H9 (cell line): ENCODE measurements at regions not wholly inside any gene's neighbourhood (a gene's known extent, or its start where the extent isn't known, plus 50 kb on each side); places are given as distances from the start of the nearest gene placed in this dataset.

Experiments
- DNase-seq: peaks from one replicate; pipeline ENCODE4 v3.0.0-alpha.2; 2017
- H2AFZ ChIP-seq: one replicate; pipeline ENCODE4 v1.6.1; 2013; ENCODE audit warnings: mild to moderate bottlenecking, low read length, control low read depth, moderate library complexity
- H2AK5ac ChIP-seq: 2 replicates; pipeline ENCODE4 v1.6.1; 2013; ENCODE audit warnings: low read length, control low read depth, mixed read lengths; ENCODE audit not compliant: insufficient read length
- H2BK120ac ChIP-seq: one replicate; pipeline ENCODE4 v1.6.1; 2013; ENCODE audit warnings: low read depth, mild to moderate bottlenecking, low read length, control low read depth, inconsistent platforms; ENCODE audit not compliant: poor library complexity, severe bottlenecking
- H2BK12ac ChIP-seq: 2 replicates; pipeline ENCODE4 v1.6.1; 2013; ENCODE audit warnings: low read length, control low read depth, mixed read lengths, low read depth; ENCODE audit not compliant: insufficient read length
- H2BK15ac ChIP-seq: 2 replicates; pipeline ENCODE4 v1.6.1; 2013; ENCODE audit warnings: low read depth, low read length, control low read depth
- H2BK20ac ChIP-seq: one replicate; pipeline ENCODE4 v1.6.1; 2013; ENCODE audit warnings: low read depth, mild to moderate bottlenecking, low read length, control low read depth, inconsistent platforms; ENCODE audit not compliant: poor library complexity, severe bottlenecking
- H2BK5ac ChIP-seq: 2 replicates; pipeline ENCODE4 v1.6.1; 2013; ENCODE audit warnings: low read length, control low read depth, mixed read lengths; ENCODE audit not compliant: insufficient read length
- H3K14ac ChIP-seq: 2 replicates; pipeline ENCODE4 v1.6.1; 2013; ENCODE audit warnings: low read length, control low read depth; ENCODE audit not compliant: insufficient read depth
- H3K18ac ChIP-seq: 2 replicates; pipeline ENCODE4 v1.6.1; 2013; ENCODE audit warnings: low read depth, mild to moderate bottlenecking, mixed read lengths, low read length, control low read depth; ENCODE audit not compliant: insufficient read length
- H3K23ac ChIP-seq: 2 replicates; pipeline ENCODE4 v1.6.1; 2013; ENCODE audit warnings: low read length, control low read depth, mixed read lengths, low read depth; ENCODE audit not compliant: insufficient read length
- H3K23me2 ChIP-seq: 2 replicates; pipeline ENCODE4 v1.6.1; 2013; ENCODE audit warnings: low read depth, mild to moderate bottlenecking, mixed read lengths, low read length, control low read depth; ENCODE audit not compliant: insufficient read length, poor library complexity, severe bottlenecking
- H3K27ac ChIP-seq: 2 replicates; pipeline ENCODE4 v1.5.1; 2013; ENCODE audit warnings: low read length, control low read depth, mixed read lengths, low read depth; ENCODE audit not compliant: insufficient read length
- H3K27me3 ChIP-seq: 2 replicates; pipeline ENCODE4 v1.6.1; 2013; ENCODE audit warnings: low read length, control low read depth, inconsistent platforms; ENCODE audit not compliant: insufficient read depth
- H3K4ac ChIP-seq: 2 replicates; pipeline ENCODE4 v1.6.1; 2013; ENCODE audit warnings: low read depth, mild to moderate bottlenecking, control low read depth, inconsistent platforms, low read length, moderate library complexity
- H3K4me1 ChIP-seq: 2 replicates; pipeline ENCODE4 v1.6.1; 2013; ENCODE audit warnings: low read length, control low read depth, inconsistent platforms; ENCODE audit not compliant: insufficient read depth
- H3K4me2 ChIP-seq: 2 replicates; pipeline ENCODE4 v1.6.1; 2013; ENCODE audit warnings: low read length, control low read depth, mixed read lengths; ENCODE audit not compliant: insufficient read length, insufficient read depth
- H3K56ac ChIP-seq: 2 replicates; pipeline ENCODE4 v1.6.1; 2013; ENCODE audit warnings: low read depth, mild to moderate bottlenecking, mixed read lengths, low read length, control low read depth; ENCODE audit not compliant: insufficient read length
- H3K79me1 ChIP-seq: 2 replicates; pipeline ENCODE4 v1.6.1; 2013; ENCODE audit warnings: low read depth, mild to moderate bottlenecking, moderate library complexity, low read length, control low read depth, inconsistent platforms; ENCODE audit not compliant: insufficient read depth, poor library complexity, severe bottlenecking
- H3K79me2 ChIP-seq: 2 replicates; pipeline ENCODE4 v1.6.1; 2013; ENCODE audit warnings: low read length, control low read depth, inconsistent platforms; ENCODE audit not compliant: insufficient read depth
- H3K9ac ChIP-seq: 2 replicates; pipeline ENCODE4 v1.6.1; 2013; ENCODE audit warnings: low read length, control low read depth, mixed read lengths; ENCODE audit not compliant: insufficient read length; ENCODE audit errors: extremely low read depth
- H3K9me3 ChIP-seq: one replicate; pipeline ENCODE4 v1.6.1; 2013; ENCODE audit warnings: low read depth, low read length, inconsistent platforms; ENCODE audit not compliant: control insufficient read depth
- H3T11ph ChIP-seq: one replicate; pipeline ENCODE4 v1.6.1; 2013; ENCODE audit warnings: mild to moderate bottlenecking, low read length, control low read depth, inconsistent platforms
- H4K20me1 ChIP-seq: one replicate; pipeline ENCODE4 v1.6.1; 2013; ENCODE audit not compliant: control insufficient read depth, insufficient read length, insufficient read depth
- H4K5ac ChIP-seq: 2 replicates; pipeline ENCODE4 v1.6.1; 2013; ENCODE audit warnings: low read depth, mild to moderate bottlenecking, mixed read lengths, low read length, control low read depth; ENCODE audit not compliant: insufficient read length
- H4K8ac ChIP-seq: replicated peaks from 2 replicates; pipeline ENCODE4 v1.6.1; 2013; ENCODE audit warnings: low read length, control low read depth, mixed read lengths, low read depth; ENCODE audit not compliant: insufficient read length
- H4K91ac ChIP-seq: 2 replicates; pipeline ENCODE4 v1.6.1; 2013; ENCODE audit warnings: low read depth, mild to moderate bottlenecking, moderate library complexity, mixed read lengths, low read length, control low read depth; ENCODE audit not compliant: insufficient read length
- H3K27ac Mint-ChIP-seq, 3 experiments: 2 replicates in 2 of 3; 3 replicates in 1 of 3; pipeline ENCODE4 v1.8.0; 2020 to 2021; ENCODE audit warnings: mixed read lengths in 3 of 3, mild to moderate bottlenecking in 1 of 3, moderate library complexity in 1 of 3
- H3K27me3 Mint-ChIP-seq: 2 replicates; pipeline ENCODE4 v1.8.0; 2021; ENCODE audit warnings: low read depth, mild to moderate bottlenecking, moderate library complexity, mixed read lengths
- H3K36me3 Mint-ChIP-seq, 3 experiments: 2 replicates in 2 of 3; 3 replicates in 1 of 3; pipeline ENCODE4 v1.8.0; 2020 to 2021; ENCODE audit warnings: low read depth in 3 of 3, mixed read lengths in 3 of 3; ENCODE audit not compliant: insufficient read depth in 1 of 3
- H3K4me1 Mint-ChIP-seq, 2 experiments: 2 replicates each; pipeline ENCODE4 v1.8.0; 2020; ENCODE audit warnings: mixed read lengths in 2 of 2
- H3K4me3 Mint-ChIP-seq, 2 experiments: 2 replicates in 1 of 2; 3 replicates in 1 of 2; pipeline ENCODE4 v1.8.0; 2020 to 2021; ENCODE audit warnings: mild to moderate bottlenecking in 2 of 2, mixed read lengths in 2 of 2, moderate library complexity in 1 of 2
- H3K9me3 Mint-ChIP-seq, 2 experiments: 2 replicates in 1 of 2; 3 replicates in 1 of 2; pipeline ENCODE4 v1.8.0; 2020; ENCODE audit warnings: mild to moderate bottlenecking in 2 of 2, mixed read lengths in 2 of 2, moderate library complexity in 1 of 2
- CTCF ChIP-seq: fragments of 200-600 bp; sonication (generic); conservative IDR thresholded peaks from 3 replicates; pipeline ENCODE4 v1.8.0; 2021; ENCODE audit warnings: antibody characterized with exemption, mild to moderate bottlenecking
- WGBS: extraction: QIAGEN DNeasy Blood & Tissue Kit; methylation state at CpG from one replicate; pipeline ENCODE4 v1.1.7; 2013; ENCODE audit warnings: missing lambda C conversion rate, low lambda C conversion rate, mixed read lengths; ENCODE audit not compliant: insufficient read length; ENCODE audit errors: extremely low coverage; 5-methylcytosine and 5-hydroxymethylcytosine counted together

- H4K91ac ChIP-seq = no peak overlapping the region
- H3T11ph ChIP-seq = no peak overlapping the region
- no peak overlapping the region for H3K4ac ChIP-seq
- no peak overlapping the region for H2AFZ ChIP-seq
- peaks cover 4 to 8% of the 10 kb centered on the region in 2 experiments for H3K4me1 Mint-ChIP-seq
- H3K4me3 Mint-ChIP-seq = no peak overlapping the region
- H3K4me2 ChIP-seq = no peak overlapping the region
- no peaks in the 10 kb centered on the region for H3K9me3 ChIP-seq
- no peaks in the 10 kb centered on the region for H3K4me1 ChIP-seq
- H3K27ac ChIP-seq = no peak overlapping the region
- no peak overlapping the region for H3K9ac ChIP-seq
- no peaks in the 10 kb centered on the region for H3K36me3 Mint-ChIP-seq
- no peaks in the 10 kb centered on the region for H3K79me1 ChIP-seq
- H3K14ac ChIP-seq = no peak overlapping the region
- H2AK5ac ChIP-seq = no peak overlapping the region
- H4K8ac ChIP-seq = no peak overlapping the region
- no CpG with 5 or more reads among the region's 4 CpGs for WGBS
- H3K18ac ChIP-seq = no peak overlapping the region
- H3K27ac Mint-ChIP-seq = no peak overlapping the region
- no peak for DNase-seq
- H2BK15ac ChIP-seq = no peak overlapping the region
- H3K27me3 Mint-ChIP-seq = no peaks in the 10 kb centered on the region
- H2BK12ac ChIP-seq = no peak overlapping the region
- H4K20me1 ChIP-seq = no peaks in the 10 kb centered on the region
- H3K27me3 ChIP-seq = no peaks in the 10 kb centered on the region
- peaks cover 0 to 9% of the 10 kb centered on the region in 2 experiments; a peak in 3 of 5 replicates for H3K9me3 Mint-ChIP-seq
- H2BK20ac ChIP-seq = no peak overlapping the region
- no peak overlapping the region for H2BK5ac ChIP-seq
- H3K23ac ChIP-seq = no peak overlapping the region
- H3K56ac ChIP-seq = no peak overlapping the region
- no peaks in the 10 kb centered on the region for H3K23me2 ChIP-seq
- H2BK120ac ChIP-seq = no peak overlapping the region
- no peaks in the 10 kb centered on the region; the same call in 1 of the 2 replicates for H3K79me2 ChIP-seq
- TF ChIP-seq CTCF = no peak
- H4K5ac ChIP-seq = no peak overlapping the region
Measured at GRCh38 chr3:55167586-55168317, 239.9 kb upstream of the LRTM1 start.
